Amniotic epithelial cell (primary cell): ENCODE measurements at regions not wholly inside any gene's neighbourhood (a gene's known extent, or its start where the extent isn't known, plus 50 kb on each side); places are given as distances from the start of the nearest gene placed in this dataset.
"Not testable (repeated sequence)": the region's sequence is repeated elsewhere in the genome, so short reads cannot be mapped to it uniquely, and the experiment has no call there.

Experiments used
- DNase-seq: peaks from one replicate; pipeline ENCODE4 v3.0.0-alpha.2; 2010; ENCODE audit warnings: low read depth

DNA sequence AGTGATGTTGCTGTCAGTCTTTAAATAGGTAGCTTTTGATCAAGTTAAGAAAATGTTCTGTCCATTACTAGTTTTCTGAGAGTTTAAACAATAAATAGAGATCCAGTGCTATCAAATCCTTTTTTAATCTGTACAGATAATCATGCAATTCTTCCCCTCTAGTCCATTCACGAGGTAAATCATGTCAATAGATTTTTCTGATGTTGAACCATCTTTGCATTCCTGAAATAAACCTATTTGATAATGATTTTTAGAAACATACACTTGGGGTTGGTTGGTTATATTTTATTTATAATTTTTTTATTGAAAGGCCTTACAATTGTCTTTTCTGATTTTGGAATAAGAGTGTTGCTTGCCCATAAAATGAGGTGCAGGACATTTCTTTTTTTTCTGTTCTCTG is 95.0 kb downstream of the FAM53A start:
- no peak for DNase-seq

DNA sequence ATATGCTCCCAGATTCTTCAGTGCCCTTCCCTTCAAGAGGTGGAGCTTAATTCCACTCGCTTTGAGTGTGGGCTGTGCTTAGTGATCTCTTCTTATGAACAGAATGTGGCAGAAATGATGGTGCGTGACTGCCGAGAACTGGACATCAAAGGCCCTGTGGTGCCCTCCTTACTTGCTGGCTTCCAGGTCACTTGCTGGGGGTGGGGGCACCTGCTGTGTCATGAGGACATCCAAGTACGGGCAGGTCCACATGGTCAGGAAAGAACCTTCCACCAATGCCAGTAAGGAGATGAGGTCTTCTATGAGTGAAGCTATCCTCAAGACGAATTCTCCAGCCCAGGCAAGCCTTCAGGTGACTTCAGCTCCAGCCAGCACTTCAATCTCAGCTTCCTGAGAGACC is 95.8 kb downstream of the FAM53A start:
- DNase-seq = no peak

DNA sequence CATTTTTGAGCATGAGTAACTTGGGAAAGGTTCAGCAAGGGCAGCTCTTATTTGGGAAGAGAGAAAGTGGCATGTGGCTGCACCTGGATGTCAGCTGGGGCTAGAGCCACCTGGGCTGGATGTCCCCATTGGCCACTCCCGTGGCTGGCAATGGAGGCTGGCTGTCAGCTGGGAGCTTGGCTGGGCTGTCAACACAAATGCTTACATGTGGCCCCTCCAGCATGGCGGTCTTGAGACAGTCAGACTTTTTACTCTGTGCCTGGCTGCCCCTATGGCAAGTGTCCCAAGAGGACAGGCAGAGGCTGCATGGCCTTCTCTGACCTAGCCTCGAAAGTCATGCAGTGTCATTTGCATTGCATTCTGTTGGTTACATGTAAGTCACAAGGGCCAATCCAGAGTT is 99.6 kb downstream of the FAM53A start:
- no peak for DNase-seq

DNA sequence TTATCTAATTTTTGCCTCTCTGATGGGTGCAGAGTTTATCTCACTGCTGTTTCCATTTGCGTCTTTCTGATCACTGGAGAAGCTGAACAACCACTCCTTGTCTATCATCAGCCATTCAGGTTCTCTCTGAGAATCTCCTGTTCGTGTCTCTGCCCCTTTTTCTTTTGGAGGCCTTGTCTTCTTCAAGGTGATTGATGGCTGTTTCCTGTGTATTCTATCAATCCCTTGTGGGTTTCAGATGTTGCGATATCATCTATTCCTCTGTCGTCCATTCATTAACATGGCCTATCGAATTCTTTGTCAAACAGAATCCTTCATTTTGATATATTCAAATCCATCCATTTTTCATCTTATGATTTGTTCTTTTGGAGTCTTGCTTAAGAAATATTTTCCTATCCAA is 100.3 kb downstream of the FAM53A start:
- no peak for DNase-seq

DNA sequence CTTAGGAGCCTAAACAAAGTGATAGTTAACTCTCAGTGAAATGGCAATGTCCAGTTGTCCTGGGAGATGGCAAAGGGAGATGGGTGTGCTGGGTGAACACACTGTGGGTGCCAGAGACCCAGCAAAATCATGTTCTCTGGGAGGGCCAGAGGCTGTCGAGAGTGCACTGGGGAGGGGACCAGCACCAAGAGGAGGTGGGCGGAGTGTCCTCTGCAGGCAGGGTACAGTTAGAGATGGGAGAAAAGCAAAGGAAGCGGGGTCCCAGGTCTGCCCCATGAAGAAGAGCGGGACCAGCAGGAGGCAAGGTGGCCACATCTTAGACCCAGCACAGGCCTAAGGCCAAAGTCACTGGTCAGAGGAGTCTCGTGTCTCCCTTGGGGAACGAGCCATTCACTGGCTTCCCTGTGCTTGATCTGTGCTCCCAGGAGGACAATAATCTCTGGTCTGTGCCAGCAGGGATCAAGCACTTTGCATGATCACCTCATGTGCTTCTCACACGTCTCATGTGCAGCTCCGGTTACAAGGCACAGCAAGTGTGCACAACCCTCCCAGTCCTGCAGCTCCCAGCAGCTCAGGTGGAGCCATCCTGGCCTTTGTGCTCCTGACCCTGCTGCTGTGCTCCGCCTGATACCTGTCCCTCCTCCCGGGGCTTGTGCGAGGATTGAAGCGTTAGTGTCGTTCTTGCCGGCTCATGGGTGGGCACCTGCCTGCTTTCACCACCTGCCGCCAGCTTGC is 100.9 kb downstream of the FAM53A start:
- DNase-seq = no peak

DNA sequence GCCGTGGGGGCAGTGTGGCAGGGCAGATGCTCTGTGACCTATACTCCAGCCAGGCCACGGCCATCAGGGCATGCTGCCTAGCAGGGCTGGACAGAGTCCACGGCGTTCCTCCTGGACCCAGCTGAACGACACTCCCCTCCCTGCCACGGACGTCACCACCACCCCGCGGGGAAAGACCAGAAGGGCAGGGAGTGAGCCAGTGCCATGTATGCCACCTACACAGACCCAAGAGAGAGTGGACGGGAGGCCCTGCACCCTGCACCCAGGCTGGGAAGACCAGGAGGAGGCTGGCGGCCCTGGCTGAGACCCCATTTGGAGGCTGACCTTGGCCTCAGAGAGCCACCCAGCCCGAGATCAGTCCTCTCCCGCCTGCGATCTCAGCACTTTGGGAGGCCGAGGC is 101.9 kb downstream of the FAM53A start:
- DNase-seq = no peak

DNA sequence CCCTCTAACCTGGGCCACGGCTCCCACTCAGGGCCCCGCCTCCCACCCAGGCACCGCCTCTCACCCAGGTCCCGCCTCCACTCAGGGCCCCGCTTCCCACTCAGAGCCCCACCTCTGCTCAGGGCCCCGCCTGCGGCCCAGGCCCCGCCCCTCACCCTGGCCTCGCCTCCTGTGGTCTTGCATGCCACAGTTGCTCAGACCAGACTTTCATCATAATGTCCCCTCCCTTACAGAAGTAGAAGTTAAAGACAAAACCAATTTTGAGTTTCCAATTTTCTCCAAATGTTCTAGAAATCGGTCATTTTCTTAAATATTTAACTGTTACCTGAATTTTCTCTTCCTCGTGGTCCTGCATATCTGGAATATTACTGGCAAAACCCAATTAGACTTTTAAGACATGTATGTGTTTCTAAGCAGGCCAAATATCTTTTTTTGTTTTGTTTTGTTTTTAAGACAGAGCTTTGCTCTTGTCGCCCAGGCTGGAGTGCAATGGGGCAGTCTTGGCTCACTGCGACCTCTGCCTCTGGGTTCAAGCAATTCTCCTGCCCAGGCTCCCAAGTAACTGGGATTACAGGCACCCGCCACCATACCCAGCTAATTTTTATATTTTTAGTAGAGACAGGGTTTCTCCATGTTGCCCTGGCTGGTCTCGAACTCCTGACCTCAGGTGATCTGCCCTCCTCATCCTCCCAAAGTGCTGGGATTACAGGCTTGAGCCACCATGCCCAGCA is 102.8 kb downstream of the FAM53A start:
- DNase-seq = peak; percentile 88

DNA sequence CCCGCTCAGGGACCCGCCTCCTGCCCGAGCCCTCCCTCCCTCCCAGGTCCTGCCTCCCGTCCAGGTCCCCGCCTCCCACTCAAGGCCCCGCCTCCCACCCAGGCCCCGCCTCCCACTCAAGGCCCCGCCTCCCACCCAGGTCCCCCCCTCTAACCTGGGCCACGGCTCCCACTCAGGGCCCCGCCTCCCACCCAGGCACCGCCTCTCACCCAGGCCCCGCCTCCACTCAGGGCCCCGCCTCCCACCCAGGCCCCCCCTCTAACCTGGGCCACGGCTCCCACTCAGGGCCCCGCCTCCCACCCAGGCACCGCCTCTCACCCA is 103.5 kb downstream of the FAM53A start:
- not testable (repeated sequence) for DNase-seq

DNA sequence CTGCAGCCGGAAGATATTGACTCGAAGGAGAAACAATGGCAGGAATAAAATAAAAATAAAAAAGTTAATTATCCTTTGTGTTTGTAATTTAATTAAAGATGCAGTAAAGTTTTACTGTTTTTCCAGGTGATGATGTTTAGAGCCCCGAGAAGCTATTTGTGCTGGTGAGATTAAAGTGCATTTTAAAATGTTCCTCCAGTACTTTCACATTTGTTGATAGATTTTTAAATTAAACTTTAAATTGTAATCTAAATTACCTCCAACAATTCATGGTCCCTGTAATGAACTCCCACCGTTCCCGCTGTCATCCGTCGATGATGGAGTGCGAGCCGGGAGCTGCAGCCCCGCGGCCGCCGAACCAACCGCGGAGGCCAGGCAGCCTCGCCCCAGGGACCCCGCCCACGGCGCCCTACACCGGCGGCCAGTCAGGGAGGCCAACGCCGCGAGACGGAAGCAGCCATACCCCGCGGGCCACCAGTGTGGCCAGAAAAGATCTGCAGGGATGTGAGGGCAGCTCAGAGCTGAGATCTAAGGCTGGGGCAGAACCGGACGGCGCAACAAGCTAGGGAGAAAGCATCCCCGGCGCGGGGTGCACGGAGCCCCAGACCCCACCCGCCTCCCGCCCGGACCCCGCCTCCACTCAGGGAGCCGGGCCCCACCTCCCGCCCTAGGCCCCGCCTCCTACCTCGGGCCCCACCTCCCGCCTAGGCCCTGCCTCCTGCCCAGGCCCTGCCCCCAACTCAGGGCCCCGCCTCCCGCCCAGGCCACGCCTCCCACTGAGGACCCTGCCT is 104.0 kb downstream of the FAM53A start:
- peak; percentile 90 for DNase-seq

DNA sequence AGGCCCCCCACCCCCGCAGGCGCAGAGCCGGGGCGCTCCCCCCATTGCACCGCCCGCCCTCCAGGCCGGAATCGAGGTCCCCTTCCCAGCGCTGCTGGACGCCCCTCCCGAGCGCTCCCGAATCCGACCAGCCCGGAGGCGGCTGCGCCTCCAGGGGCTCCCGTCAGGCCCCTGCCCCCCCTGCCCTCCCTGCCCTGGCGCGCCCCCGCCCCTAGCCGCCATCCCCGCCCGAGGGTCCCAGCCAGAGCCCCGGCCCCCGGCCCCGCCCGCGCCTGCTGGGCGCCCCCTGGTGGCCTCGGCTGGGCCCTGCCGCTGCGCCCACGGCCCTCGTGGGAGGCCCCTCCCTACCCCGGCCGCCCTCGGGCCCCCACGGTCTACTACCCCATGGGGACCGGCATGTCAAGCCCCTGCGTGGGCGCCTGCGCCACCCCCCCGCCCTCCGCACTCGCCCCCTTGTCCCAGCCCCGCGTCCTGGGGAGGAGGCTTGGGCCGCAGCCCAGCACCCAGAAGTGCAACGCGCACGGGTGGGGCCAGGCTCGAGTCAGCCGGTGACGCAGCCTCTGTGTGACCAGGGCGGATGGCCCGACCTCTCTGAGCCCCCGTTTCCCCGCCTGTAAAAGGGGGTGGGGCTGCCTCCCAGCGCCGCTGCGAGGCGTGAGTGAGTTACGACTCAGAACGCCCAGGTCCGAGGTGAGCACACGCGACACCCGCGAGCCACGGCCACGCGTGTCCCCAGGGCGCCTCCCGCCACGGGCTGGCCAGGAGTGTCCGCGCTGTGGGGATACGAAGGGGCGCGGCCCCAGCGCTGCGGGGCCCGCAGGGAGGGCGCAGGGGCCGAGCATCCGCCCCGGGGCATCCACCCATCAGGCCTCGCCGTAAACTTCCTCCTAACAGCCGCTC is 104.9 kb downstream of the FAM53A start:
- peak; percentile 59 for DNase-seq

DNA sequence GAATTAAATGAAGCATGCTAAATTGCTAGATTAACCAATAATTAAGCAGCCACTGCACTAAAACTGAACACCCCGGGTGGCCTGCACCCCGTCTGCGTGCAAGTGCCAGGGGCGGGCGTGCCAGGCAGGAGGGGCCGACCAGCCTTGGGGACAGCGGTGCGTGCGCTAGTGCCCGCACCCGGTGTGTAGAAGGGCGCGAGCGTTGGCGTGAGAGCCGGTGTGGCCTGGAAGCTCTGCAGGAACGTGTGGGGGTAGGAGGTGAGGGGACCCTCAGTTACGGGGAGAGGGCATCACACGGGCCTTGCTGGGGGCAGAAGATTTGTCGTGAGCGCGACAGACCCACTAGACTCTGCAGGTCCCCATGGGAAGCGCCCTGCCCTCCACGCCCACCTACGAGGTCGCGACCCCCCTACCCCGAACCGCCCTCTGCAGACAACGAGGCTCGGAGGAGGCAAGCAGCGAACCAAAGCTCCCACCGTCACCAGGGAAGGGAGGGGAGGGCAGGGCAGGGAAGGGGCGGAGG is 105.8 kb downstream of the FAM53A start:
- DNase-seq = no peak

DNA sequence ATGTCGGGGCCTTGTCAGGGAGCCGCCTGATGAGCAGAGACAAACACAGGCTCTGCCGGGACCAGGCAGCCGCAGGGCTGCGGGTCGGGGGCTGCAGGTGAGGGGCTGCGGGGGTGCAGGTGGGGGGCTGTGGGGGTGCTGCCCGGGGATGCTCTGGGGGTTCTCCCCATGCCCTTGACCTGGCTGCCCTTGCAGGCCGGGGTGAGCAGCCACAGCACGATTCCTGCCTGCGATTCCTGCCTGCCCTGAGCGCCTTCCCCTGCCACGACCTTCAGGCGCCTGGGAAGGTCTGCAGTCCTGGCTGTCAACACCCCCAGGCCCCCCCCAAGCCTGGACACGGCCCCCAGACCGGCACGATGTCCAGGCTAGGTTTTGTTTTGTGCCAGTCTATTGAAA is 106.3 kb downstream of the FAM53A start:
- DNase-seq = no peak

DNA sequence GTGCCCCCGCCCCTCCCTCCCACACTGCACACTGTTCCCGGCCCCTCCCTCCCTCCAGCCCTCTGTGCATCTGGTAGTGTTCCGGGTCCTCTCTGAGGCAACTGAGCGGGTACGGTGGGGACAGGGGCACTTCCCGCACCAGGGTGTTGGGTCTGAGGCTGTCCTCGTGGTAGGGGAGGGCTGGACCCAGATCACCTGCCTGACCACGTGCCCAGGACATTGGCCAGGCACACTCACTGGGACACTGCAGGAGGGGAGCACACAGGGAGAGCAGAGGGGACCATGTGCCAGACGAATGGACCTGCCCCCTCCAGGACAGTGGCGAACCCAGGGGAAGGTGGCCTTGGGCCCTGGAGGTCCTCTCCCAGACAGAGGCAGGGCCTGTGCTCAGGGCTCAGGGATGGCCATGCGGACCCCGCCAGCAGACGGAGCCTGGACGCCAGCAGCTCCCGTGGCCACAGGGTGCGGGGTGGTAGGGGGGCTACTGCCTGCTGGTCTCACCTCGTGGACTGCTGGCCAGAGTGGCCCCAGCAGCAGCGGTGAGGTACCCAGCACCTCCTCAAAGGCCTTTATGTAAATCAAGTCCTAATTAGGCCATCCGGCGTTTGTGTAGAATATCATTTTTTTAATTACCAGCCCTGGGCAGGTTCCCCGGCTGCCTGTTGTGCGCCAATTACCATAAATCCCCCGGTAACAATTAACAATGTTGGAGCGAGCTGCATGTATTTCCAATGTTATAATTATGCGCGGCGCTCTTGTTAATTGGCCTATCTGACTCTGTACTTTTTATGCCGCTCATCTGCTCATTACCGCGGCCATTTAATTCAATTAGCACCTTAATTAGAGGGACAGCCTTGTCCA is 106.9 kb downstream of the FAM53A start:
- no peak for DNase-seq

DNA sequence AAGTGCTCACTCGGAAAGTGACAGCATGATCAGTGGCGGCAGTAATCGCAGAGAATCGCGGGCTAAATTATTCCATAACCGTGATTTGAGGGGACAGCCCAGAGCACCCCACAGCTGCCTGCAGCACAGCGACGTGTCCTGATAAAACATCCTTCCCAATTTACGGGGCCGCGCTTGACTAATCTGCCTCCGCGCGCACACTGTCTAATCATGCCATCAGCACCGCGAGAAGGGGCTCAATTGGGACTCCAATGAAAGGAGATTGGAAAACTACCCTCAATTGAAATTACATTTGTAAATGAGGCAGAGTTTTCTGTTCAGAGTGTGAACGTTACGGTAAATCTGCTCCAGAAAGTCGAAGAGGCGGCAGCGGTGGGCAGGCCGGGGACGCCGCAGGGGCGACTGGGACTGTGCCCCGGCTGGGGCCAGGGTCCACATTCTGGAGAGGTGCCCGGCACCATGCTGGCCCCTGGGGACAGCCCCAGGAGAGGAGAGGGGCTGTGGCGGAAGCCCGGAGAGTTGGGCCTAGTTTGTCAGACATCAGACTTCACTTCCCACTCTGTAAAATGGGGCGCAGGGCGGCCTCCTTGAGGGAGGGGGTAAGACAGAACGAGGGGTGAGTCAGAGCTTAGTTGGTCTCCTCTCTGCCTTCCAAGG is 107.7 kb downstream of the FAM53A start:
- DNase-seq = no peak

DNA sequence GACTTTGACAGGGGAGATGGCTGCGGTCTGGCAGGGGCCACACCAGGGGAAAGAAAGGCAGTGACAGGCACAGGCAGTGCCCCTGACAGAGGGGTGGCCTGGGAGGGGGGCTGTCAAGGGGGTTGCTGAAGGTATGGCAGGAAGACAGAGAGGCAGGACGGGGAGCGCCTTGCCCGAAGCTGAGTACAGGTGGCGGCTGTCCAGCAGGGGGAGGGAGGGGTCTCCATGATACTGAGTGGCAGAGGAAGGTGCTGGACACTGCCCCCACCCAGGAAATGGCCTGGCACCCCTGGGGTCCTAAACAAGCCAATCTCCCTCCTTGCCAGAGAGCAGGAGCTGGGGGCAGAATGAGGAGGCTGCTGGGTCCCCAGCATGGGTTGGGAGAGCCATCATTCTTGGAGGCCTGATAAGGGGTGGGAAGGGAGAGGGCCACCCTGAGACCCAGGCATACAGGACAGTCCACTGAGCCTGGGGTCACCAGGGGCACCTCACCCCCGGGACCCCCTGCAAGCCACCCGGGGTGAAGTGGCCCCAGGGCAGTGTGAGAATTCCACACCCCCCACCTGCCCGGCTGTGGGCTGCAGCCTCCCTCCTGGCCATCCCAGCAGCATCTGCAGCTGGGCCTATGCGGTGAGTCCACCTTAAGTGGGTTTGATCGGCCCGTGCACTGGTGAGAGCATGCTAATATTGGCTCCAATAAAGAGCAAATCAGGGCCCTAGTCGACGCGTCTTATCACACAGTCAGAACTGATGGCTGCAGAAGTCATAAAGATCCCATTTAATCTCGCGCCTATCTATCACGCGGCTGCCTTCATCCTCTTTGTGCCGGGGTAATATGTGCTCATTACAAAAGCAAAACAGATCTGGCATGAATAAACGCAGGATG is 108.5 kb downstream of the FAM53A start:
- DNase-seq = no peak

DNA sequence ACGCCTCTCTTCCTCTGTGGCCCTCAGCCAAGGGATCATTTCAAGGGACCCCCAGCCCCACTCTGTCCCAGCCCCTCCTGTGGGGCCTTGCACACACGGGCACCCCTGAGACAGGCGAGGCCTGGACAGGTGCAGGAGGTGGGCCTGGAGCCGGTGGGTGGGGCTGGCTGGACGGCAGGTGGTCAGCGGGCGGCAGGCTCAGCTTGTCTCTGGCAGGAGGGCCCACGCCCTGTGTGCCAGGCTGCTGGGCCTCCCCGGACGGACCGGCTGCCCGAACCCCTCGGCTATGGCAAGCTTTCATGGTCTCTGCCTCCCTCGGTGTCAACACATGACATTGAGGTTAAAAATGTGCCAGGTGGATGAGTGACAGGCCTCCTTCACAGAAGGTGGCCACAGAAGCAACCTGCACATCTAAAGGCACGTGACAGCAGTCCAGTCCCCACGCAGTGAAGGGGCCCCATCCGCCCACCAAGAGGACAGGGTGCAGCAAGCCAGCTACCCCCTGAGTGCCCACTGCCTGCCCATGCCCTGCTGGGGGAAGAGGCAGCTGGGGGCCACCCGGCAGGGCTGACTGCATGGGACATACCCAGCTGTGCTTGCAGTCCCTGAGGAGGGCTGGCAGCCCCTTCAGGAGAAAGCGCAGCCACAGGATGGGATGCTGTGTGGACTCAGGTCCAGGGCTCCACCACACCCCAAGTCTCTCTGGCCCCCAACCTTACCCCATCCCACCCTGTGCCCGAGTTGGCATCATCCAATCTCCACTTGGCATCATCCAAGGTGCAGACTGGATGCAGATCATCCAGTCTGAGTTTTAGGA is 109.3 kb downstream of the FAM53A start:
- no peak for DNase-seq

DNA sequence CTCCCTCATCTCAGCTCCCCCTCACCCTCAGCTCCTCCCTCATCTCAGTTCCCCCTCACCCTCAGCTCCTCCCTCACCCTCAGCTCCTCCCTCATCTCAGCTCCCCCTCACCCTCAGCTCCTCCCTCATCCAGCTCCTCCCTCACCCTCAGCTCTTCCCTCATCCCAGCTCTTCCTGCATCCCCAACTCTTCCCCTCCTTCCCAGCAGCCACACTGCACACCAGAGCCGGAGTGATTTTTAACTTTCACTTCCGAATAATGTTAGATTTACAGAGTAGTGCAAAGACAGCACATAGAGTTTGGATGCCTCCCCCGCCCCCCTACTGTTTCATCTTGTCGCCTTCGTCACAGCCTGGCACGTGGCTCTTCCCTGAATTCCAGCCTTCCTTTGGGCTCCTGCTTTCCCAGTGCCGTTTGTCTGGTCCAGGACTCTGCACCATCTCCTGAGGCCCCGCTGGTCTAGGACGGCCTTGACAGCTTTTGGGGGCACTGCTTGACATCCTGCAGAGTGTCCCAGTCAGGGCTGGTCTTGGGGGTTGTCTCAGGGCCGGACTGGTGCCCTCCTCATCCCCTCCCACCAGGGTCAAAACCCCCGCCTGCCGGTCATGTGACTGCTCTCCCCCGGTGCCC is 110.2 kb downstream of the FAM53A start:
- DNase-seq = no peak
